IMR-90 (cell line): ENCODE measurements at regions not wholly inside any gene's neighbourhood (a gene's known extent, or its start where the extent isn't known, plus 50 kb on each side); places are given as distances from the start of the nearest gene placed in this dataset.

Source experiments
- ATAC-seq: fragments of 200-7000 bp; cut with Tn5 transposase; 2 replicates; pipeline ENCODE4 v1.9.1; 2020; ENCODE audit warnings: low read depth, mild to moderate bottlenecking, moderate library complexity
- BruUV-seq: library from RNA; stranded (reverse); fragments of 400-500 nt; replicated peaks from 2 replicates; lab custom pipeline; 2021; lab: Mats Ljungman, UMichigan
- CTCF ChIA-PET: fragments of 300-600 bp; formaldehyde crosslinking; extraction: SDS; loops from one replicate; lab custom pipeline; 2021; ENCODE audit warnings: antibody characterized with exemption; lab: Yijun Ruan, JAX
- POLR2A ChIA-PET: fragments of 300-600 bp; sonication (Branson Sonifier 250); formaldehyde crosslinking; loops from one replicate; lab custom pipeline; 2022; ENCODE audit warnings: antibody characterized with exemption; ENCODE audit not compliant: unreplicated experiment; lab: Charles Lee
- DNase-seq: peaks from one replicate; pipeline ENCODE4 v3.0.0; 2013
- H2AFZ ChIP-seq: replicated peaks from 2 replicates; pipeline ENCODE3; 2013; ENCODE audit warnings: low read length, mild to moderate bottlenecking; ENCODE audit not compliant: poor library complexity
- H2AK5ac ChIP-seq: 2 replicates; pipeline ENCODE4 v1.6.1; 2013; ENCODE audit warnings: low read depth, low read length, inconsistent platforms
- H2AK9ac ChIP-seq: replicated peaks from 2 replicates; pipeline ENCODE3; 2013; ENCODE audit warnings: mild to moderate bottlenecking, low read depth, low read length, moderate library complexity; ENCODE audit not compliant: poor library complexity
- H2BK120ac ChIP-seq: 2 replicates; pipeline ENCODE4 v1.6.1; 2013; ENCODE audit warnings: low read depth, low read length, inconsistent platforms
- H2BK15ac ChIP-seq: 3 replicates; pipeline ENCODE4 v1.6.1; 2013; ENCODE audit warnings: low read depth, low read length, inconsistent platforms
- H2BK20ac ChIP-seq: 2 replicates; pipeline ENCODE4 v1.6.1; 2013; ENCODE audit warnings: low read depth, mild to moderate bottlenecking, inconsistent platforms, low read length, moderate library complexity
- H2BK5ac ChIP-seq: 2 replicates; pipeline ENCODE4 v1.6.1; 2013; ENCODE audit warnings: mild to moderate bottlenecking, low read depth, low read length, inconsistent platforms; ENCODE audit not compliant: poor library complexity, severe bottlenecking
- H3K14ac ChIP-seq: replicated peaks from 2 replicates; pipeline ENCODE4 v1.6.1; 2013; ENCODE audit warnings: low read depth, low read length, inconsistent platforms
- H3K18ac ChIP-seq: 2 replicates; pipeline ENCODE4 v1.6.1; 2013; ENCODE audit warnings: low read depth, low read length, control low read depth
- H3K23ac ChIP-seq: 2 replicates; pipeline ENCODE4 v1.6.1; 2013; ENCODE audit warnings: low read depth, low read length, inconsistent platforms
- H3K27ac ChIP-seq: 2 replicates; pipeline ENCODE4 v1.5.1; 2013; ENCODE audit warnings: mild to moderate bottlenecking, control low read depth, low read length; ENCODE audit not compliant: insufficient read depth
- H3K27me3 ChIP-seq: 2 replicates; pipeline ENCODE4 v1.6.1; 2013; ENCODE audit warnings: low read length; ENCODE audit not compliant: control insufficient read depth, insufficient read depth
- H3K36me3 ChIP-seq: 2 replicates; pipeline ENCODE4 v1.6.1; 2013; ENCODE audit warnings: low read length, mixed read lengths; ENCODE audit not compliant: control insufficient read depth, insufficient read depth
- H3K4ac ChIP-seq: 2 replicates; pipeline ENCODE4 v1.6.1; 2013; ENCODE audit warnings: low read depth, low read length, inconsistent platforms
- H3K4me1 ChIP-seq: 2 replicates; pipeline ENCODE4 v1.6.1; 2013; ENCODE audit warnings: low read length, mixed read lengths; ENCODE audit not compliant: control insufficient read depth, insufficient read depth
- H3K4me2 ChIP-seq: 2 replicates; pipeline ENCODE4 v1.6.1; 2013; ENCODE audit warnings: low read depth, mild to moderate bottlenecking, control low read depth, low read length, moderate library complexity
- H3K4me3 ChIP-seq: 2 replicates; pipeline ENCODE4 v1.5.1; 2013; ENCODE audit warnings: low read depth, mild to moderate bottlenecking, control low read depth, low read length, moderate library complexity; ENCODE audit not compliant: insufficient read depth
- H3K56ac ChIP-seq: 2 replicates; pipeline ENCODE4 v1.6.1; 2013; ENCODE audit warnings: low read length, inconsistent platforms; ENCODE audit not compliant: insufficient read depth; ENCODE audit errors: extremely low read depth
- H3K79me1 ChIP-seq, 2 experiments: 2 replicates each; pipeline ENCODE4 v1.6.1; 2013; ENCODE audit warnings: low read length in 2 of 2, inconsistent platforms in 1 of 2, low read depth in 1 of 2
- H3K9ac ChIP-seq: 2 replicates; pipeline ENCODE4 v1.6.1; 2013; ENCODE audit warnings: low read depth, low read length, control low read depth
- H3K9me1 ChIP-seq: 2 replicates; pipeline ENCODE4 v1.6.1; 2013; ENCODE audit warnings: low read length, inconsistent platforms; ENCODE audit not compliant: insufficient read depth
- H3K9me3 ChIP-seq: 2 replicates; pipeline ENCODE4 v1.6.1; 2013; ENCODE audit warnings: low read length; ENCODE audit not compliant: control insufficient read depth, insufficient read depth
- H4K20me1 ChIP-seq: 2 replicates; pipeline ENCODE4 v1.6.1; 2013; ENCODE audit warnings: low read length, inconsistent platforms; ENCODE audit not compliant: insufficient read depth
- H4K5ac ChIP-seq: 2 replicates; pipeline ENCODE4 v1.6.1; 2013; ENCODE audit warnings: mild to moderate bottlenecking, low read depth, low read length, control low read depth
- H4K8ac ChIP-seq, 2 experiments: 2 replicates each; pipeline ENCODE4 v1.6.1; 2013; ENCODE audit warnings: low read depth in 2 of 2, low read length in 2 of 2, control low read depth in 1 of 2, inconsistent platforms in 1 of 2
- H4K91ac ChIP-seq: 2 replicates; pipeline ENCODE4 v1.6.1; 2013; ENCODE audit warnings: low read depth, low read length, inconsistent platforms; ENCODE audit not compliant: insufficient read depth
- BHLHE40 ChIP-seq: fragments of 150-350 bp; IDR thresholded peaks from 2 replicates; pipeline ENCODE4 v1.6.1; 2016; ENCODE audit warnings: mild to moderate bottlenecking, low read depth, low read length
- CEBPB ChIP-seq: IDR thresholded peaks from 2 replicates; pipeline ENCODE4 v1.6.1; 2012; ENCODE audit warnings: low read depth, low read length, improper control_type of control experiment
- CHD1 ChIP-seq: IDR thresholded peaks from 2 replicates; pipeline ENCODE4 v1.6.1; 2012; ENCODE audit warnings: low read depth, low read length, improper control_type of control experiment
- FOS ChIP-seq: fragments of 150-350 bp; IDR thresholded peaks from 2 replicates; pipeline ENCODE4 v1.6.1; 2016; ENCODE audit warnings: low read depth, low read length
- MAFK ChIP-seq: IDR thresholded peaks from 2 replicates; pipeline ENCODE4 v1.6.1; 2012; ENCODE audit warnings: low read depth, low read length, improper control_type of control experiment
- MAZ ChIP-seq: IDR thresholded peaks from 2 replicates; pipeline ENCODE4 v1.6.1; 2012; ENCODE audit warnings: low read depth, mild to moderate bottlenecking, low read length, improper control_type of control experiment, moderate library complexity, borderline replicate concordance
- MXI1 ChIP-seq: IDR thresholded peaks from 2 replicates; pipeline ENCODE4 v1.6.1; 2012; ENCODE audit warnings: low read depth, mild to moderate bottlenecking, low read length, moderate library complexity, borderline replicate concordance
- NFE2L2 ChIP-seq: fragments of 150-350 bp; IDR thresholded peaks from 2 replicates; pipeline ENCODE4 v1.6.1; 2016; ENCODE audit warnings: low read depth, mild to moderate bottlenecking, low read length
- POLR2A ChIP-seq: IDR thresholded peaks from 2 replicates; pipeline ENCODE4 v1.6.1; 2012; ENCODE audit warnings: mild to moderate bottlenecking, low read depth, low read length
- RAD21 ChIP-seq: IDR thresholded peaks from 2 replicates; pipeline ENCODE4 v1.6.1; 2012; ENCODE audit warnings: low read length, improper control_type of control experiment
- RCOR1 ChIP-seq: IDR thresholded peaks from 2 replicates; pipeline ENCODE4 v1.6.1; 2012; ENCODE audit warnings: mild to moderate bottlenecking, low read length, improper control_type of control experiment; ENCODE audit not compliant: insufficient replicate concordance
- RFX5 ChIP-seq: IDR thresholded peaks from 2 replicates; pipeline ENCODE4 v1.8.0; 2012; ENCODE audit warnings: low read depth, mild to moderate bottlenecking, low read length, moderate library complexity
- SMC3 ChIP-seq: fragments of 150-350 bp; IDR thresholded peaks from 2 replicates; pipeline ENCODE4 v1.6.1; 2016; ENCODE audit warnings: low read depth, mild to moderate bottlenecking, antibody characterized with exemption, low read length, moderate library complexity
- WGBS, 2 experiments: methylation state at CpG; one replicate each; pipeline versions ENCODE4 v1.1.5 to v1.1.7; 2013; ENCODE audit warnings: missing lambda C conversion rate in 2 of 2; ENCODE audit not compliant: insufficient read length in 1 of 2; ENCODE audit errors: extremely low coverage in 2 of 2; 5-methylcytosine and 5-hydroxymethylcytosine counted together
- dilution Hi-C: fragments of 300-500 bp; cut with HindIII; formaldehyde crosslinking; loops from one replicate; pipeline ENCODE4 v1.14.3; 2018; ENCODE audit warnings: low sequenced_read_pairs; ENCODE audit not compliant: unreplicated experiment
- in situ Hi-C: fragments of 300-500 bp; cut with MboI; formaldehyde crosslinking; loops from 3 replicates; pipeline ENCODE4 v1.14.3; 2019; ENCODE audit warnings: low sequenced_read_pairs, inconsistent platforms, mixed read lengths
- intact Hi-C: fragments of 100-400 bp; cut with micrococcal nuclease; formaldehyde crosslinking; loops from 2 replicates; pipeline ENCODE4 v1.10.0; 2022
- TF ChIP-seq, protein P1 (sequence below): conservative IDR thresholded peaks from 2 replicates; pipeline ENCODE4 v1.5.1; 2012; ENCODE audit warnings: mild to moderate bottlenecking, low read depth, low read length, improper control_type of control experiment
- TF ChIP-seq, protein P2 (sequence below): fragments of 150-350 bp; IDR thresholded peaks from 2 replicates; pipeline ENCODE4 v1.6.1; 2017; ENCODE audit warnings: mild to moderate bottlenecking, antibody characterized with exemption, low read length, low read depth

GRCh38 chr4:60663769-60664168 lies 536.4 kb upstream of the ADGRL3 start:
- Histone ChIP-seq H3K27ac (no peak overlapping the region), H3K56ac (no peak overlapping the region), H4K5ac (no peak overlapping the region), H2AK5ac (no peak overlapping the region), H3K4me1 (no peaks in the 10 kb centered on the region), H3K79me1 (no peaks in the 10 kb centered on the region), H3K4ac (no peak overlapping the region), H3K4me2 (no peak overlapping the region), H3K23ac (no peak overlapping the region), H2BK20ac (no peak overlapping the region), H3K36me3 (no peaks in the 10 kb centered on the region), H3K14ac (no peak overlapping the region), H3K9ac (no peak overlapping the region), H3K18ac (no peak overlapping the region), H3K9me1 (no peaks in the 10 kb centered on the region), H4K8ac (no peak overlapping the region), H2AK9ac (no peak overlapping the region), H3K4me3 (no peak overlapping the region), H4K91ac (no peak overlapping the region), H2BK15ac (no peak overlapping the region), H3K27me3 (no peaks in the 10 kb centered on the region), H3K9me3 (no peaks in the 10 kb centered on the region), H2AFZ (no peak overlapping the region), H2BK120ac (no peak overlapping the region), H4K20me1 (no peaks in the 10 kb centered on the region), H2BK5ac (no peak overlapping the region)
- POLR2A ChIA-PET: no interaction called here
- in situ Hi-C loops (no loop called here), intact Hi-C loops (no loop called here), dilution Hi-C loops (no loop called here)
- no peak for DNase-seq
- BruUV-seq: no TSS peak
- TF ChIP-seq CHD1: no peak
- TF ChIP-seq BHLHE40: no peak
- no peak for TF ChIP-seq NFE2L2
- no peak for TF ChIP-seq SMC3
- no peak for TF ChIP-seq MXI1
- TF ChIP-seq RFX5: no peak
- TF ChIP-seq FOS: no peak
- no peak for TF ChIP-seq RCOR1
- TF ChIP-seq, protein P1, sequence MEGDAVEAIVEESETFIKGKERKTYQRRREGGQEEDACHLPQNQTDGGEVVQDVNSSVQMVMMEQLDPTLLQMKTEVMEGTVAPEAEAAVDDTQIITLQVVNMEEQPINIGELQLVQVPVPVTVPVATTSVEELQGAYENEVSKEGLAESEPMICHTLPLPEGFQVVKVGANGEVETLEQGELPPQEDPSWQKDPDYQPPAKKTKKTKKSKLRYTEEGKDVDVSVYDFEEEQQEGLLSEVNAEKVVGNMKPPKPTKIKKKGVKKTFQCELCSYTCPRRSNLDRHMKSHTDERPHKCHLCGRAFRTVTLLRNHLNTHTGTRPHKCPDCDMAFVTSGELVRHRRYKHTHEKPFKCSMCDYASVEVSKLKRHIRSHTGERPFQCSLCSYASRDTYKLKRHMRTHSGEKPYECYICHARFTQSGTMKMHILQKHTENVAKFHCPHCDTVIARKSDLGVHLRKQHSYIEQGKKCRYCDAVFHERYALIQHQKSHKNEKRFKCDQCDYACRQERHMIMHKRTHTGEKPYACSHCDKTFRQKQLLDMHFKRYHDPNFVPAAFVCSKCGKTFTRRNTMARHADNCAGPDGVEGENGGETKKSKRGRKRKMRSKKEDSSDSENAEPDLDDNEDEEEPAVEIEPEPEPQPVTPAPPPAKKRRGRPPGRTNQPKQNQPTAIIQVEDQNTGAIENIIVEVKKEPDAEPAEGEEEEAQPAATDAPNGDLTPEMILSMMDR: no peak
- TF ChIP-seq MAZ: no peak
- TF ChIP-seq RAD21: no peak
- TF ChIP-seq CEBPB: no peak
- no peak; the same call in 1 of the 2 replicates for TF ChIP-seq MAFK
- TF ChIP-seq POLR2A: no peak
- TF ChIP-seq, protein P2, sequence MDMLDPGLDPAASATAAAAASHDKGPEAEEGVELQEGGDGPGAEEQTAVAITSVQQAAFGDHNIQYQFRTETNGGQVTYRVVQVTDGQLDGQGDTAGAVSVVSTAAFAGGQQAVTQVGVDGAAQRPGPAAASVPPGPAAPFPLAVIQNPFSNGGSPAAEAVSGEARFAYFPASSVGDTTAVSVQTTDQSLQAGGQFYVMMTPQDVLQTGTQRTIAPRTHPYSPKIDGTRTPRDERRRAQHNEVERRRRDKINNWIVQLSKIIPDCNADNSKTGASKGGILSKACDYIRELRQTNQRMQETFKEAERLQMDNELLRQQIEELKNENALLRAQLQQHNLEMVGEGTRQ: no peak
- WGBS, 2 experiments: no CpG with 5 or more reads among the region's 4 CpGs
- CTCF ChIA-PET: no interaction called here
- no peak for ATAC-seq
